ENCODE measurements at regions not wholly inside any gene's neighbourhood (a gene's known extent, or its start where the extent isn't known, plus 50 kb on each side); places are given as distances from the start of the nearest gene placed in this dataset.

DNA sequence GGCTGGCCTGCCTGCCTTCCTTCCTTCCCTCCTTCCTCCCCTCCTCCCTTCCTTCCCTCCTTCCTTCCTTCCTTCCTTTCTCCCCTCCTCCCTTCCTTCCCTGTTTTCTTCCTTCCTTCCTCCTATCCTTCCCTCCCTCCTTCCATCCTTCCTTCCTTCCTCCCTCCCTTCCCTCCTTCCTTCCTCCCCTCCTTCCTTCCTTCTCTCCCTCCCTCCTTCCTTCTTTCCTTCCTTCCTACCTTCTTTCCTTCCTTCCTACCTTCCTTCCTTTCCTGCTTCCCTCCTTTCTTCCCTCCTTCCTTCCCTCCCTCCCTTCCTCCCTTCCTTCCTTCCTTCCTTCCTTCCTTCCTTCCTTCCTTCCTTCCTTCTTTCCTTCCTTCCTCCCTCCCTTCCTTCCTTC lies 70.1 kb upstream of the PTGFR start:
- no TSS peak for BruUV-seq (replicated peaks)
- no peak for DNase-seq (ENCODE audit: low read depth, low spot score)
- no peak overlapping the region for H3K4me2 ChIP-seq (ENCODE audit: low read length)

More for the DNA sequence above, 70.1 kb upstream of the PTGFR start:
- Histone ChIP-seq H3K9me2 (ENCODE audit: insufficient read depth) (no peaks in the 10 kb centered on the region), H3K36me3 (ENCODE audit: control insufficient read depth in 1 of 2, insufficient read depth in 2 of 2, low read length in 2 of 2) (no peaks in the 10 kb centered on the region), H3K79me2 (ENCODE audit: insufficient read depth, low read length) (no peaks in the 10 kb centered on the region), H3K9ac (ENCODE audit: low read length) (no peak overlapping the region), H3K27ac (ENCODE audit: low read depth, low read length) (no peak overlapping the region), H3K27me3 (ENCODE audit: insufficient read depth, low read length) (no peaks in the 10 kb centered on the region), H3K4me3 (replicated peaks in 1 of 2; ENCODE audit: low read depth in 1 of 2, low read length in 2 of 2) (no peak overlapping the region), H3K4me1 (ENCODE audit: control insufficient read depth in 1 of 2, insufficient read depth in 2 of 2, low read length in 2 of 2) (no peaks in the 10 kb centered on the region), H4K20me1 (ENCODE audit: insufficient read depth) (no peaks in the 10 kb centered on the region), H3K9me3 (ENCODE audit: control insufficient read depth in 1 of 2, insufficient read depth in 1 of 2, low read depth in 1 of 2, low read length in 2 of 2) (no peaks in the 10 kb centered on the region), H2AFZ (ENCODE audit: low read depth, low read length, poor library complexity, severe bottlenecking) (no peak overlapping the region)
- ChIA-PET POLR2A (no interaction called here), RAD21 (ENCODE audit: low non-redundant PET in 1 of 2, low total read pairs in 2 of 2, uncharacterized antibody in 2 of 2, unreplicated experiment in 2 of 2) (no interaction called here), CTCF (no interaction called here)
- intact Hi-C loops (cut with micrococcal nuclease) = no loop called here
- no peak for ATAC-seq
- no peak for TF ChIP-seq JUND (IDR thresholded peaks at IDR 0.05)
- no peak for TF ChIP-seq POLR2AphosphoS5 (IDR thresholded peaks at IDR 0.05; ENCODE audit: low read depth, low read length)
- TF ChIP-seq TCF7L2 (IDR thresholded peaks at IDR 0.05; ENCODE audit: borderline replicate concordance, extremely low read depth, insufficient read depth, insufficient read length) = no peak
- TF ChIP-seq EGR1 (IDR thresholded peaks at IDR 0.05; ENCODE audit: low read depth) = no peak
- TF ChIP-seq, protein P1, sequence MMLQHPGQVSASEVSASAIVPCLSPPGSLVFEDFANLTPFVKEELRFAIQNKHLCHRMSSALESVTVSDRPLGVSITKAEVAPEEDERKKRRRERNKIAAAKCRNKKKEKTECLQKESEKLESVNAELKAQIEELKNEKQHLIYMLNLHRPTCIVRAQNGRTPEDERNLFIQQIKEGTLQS (IDR thresholded peaks at IDR 0.05) = no peak
- no peak for TF ChIP-seq ELF1 (IDR thresholded peaks at IDR 0.05; ENCODE audit: borderline replicate concordance, low read depth)
- no peak for TF ChIP-seq CEBPB (IDR thresholded peaks at IDR 0.05; ENCODE audit: low read depth)
- TF ChIP-seq CTCF (IDR thresholded peaks at IDR 0.05 in 2 of 3, conservative IDR thresholded peaks at IDR 0.05 in 1 of 3; ENCODE audit: borderline replicate concordance in 1 of 3, insufficient read depth in 1 of 3, low read depth in 2 of 3, low read length in 2 of 3) = no peak
- TF ChIP-seq SP1 (IDR thresholded peaks at IDR 0.05; ENCODE audit: low read depth) = no peak
- no peak for TF ChIP-seq ZFX (IDR thresholded peaks at IDR 0.05)

All from HCT116 (cell line).